PFSK-1 (cell line): ENCODE measurements at regions not wholly inside any gene's neighbourhood (a gene's known extent, or its start where the extent isn't known, plus 50 kb on each side); places are given as distances from the start of the nearest gene placed in this dataset.

Source experiments
- FOXP2 ChIP-seq: optimal IDR thresholded peaks from 2 replicates; pipeline ENCODE3; 2011; ENCODE audit warnings: borderline replicate concordance, control low read depth, inconsistent platforms; ENCODE audit not compliant: insufficient read depth; ENCODE audit errors: extremely low read length, extremely low read depth
- POLR2AphosphoS5 ChIP-seq: IDR thresholded peaks from 2 replicates; pipeline ENCODE4 v1.6.1; 2012; ENCODE audit warnings: low read depth, mild to moderate bottlenecking, control low read depth, low read length, moderate library complexity
- REST ChIP-seq, 2 experiments: IDR thresholded peaks; 2 replicates each; pipeline versions ENCODE4 v1.6.1 to v1.8.0; 2011 to 2012; ENCODE audit warnings: low read depth in 2 of 2, low read length in 2 of 2, control low read depth in 1 of 2, inconsistent platforms in 1 of 2, mild to moderate bottlenecking in 1 of 2, moderate library complexity in 1 of 2; ENCODE audit not compliant: insufficient read depth in 1 of 2
- SIN3A ChIP-seq: IDR thresholded peaks from 2 replicates; pipeline ENCODE4 v1.6.1; 2012; ENCODE audit warnings: mild to moderate bottlenecking, low read length, moderate library complexity, borderline replicate concordance; ENCODE audit not compliant: insufficient read depth
- TAF1 ChIP-seq: IDR thresholded peaks from 2 replicates; pipeline ENCODE4 v1.6.1; 2012; ENCODE audit warnings: low read length, control low read depth, borderline replicate concordance; ENCODE audit not compliant: insufficient read depth

- TF ChIP-seq REST (IDR thresholded peaks at IDR 0.05; ENCODE audit: insufficient read depth in 1 of 2, low read depth in 2 of 2, low read length in 2 of 2) (no peak), POLR2AphosphoS5 (no peak), TAF1 (no peak), SIN3A (no peak), FOXP2 (no peak)
Measured at GRCh38 chr20:63100926-63101699, 94.3 kb upstream of the BHLHE23 start.

- TF ChIP-seq POLR2AphosphoS5 (no peak), REST (IDR thresholded peaks at IDR 0.05; ENCODE audit: insufficient read depth in 1 of 2, low read depth in 2 of 2, low read length in 2 of 2) (no peak), TAF1 (no peak), FOXP2 (no peak), SIN3A (no peak)
Measured at GRCh38 chr20:63100174-63100925, 93.6 kb upstream of the BHLHE23 start.

- TF ChIP-seq SIN3A: no peak
- TF ChIP-seq FOXP2: no peak
- no peak for TF ChIP-seq REST (IDR thresholded peaks at IDR 0.05; ENCODE audit: insufficient read depth in 1 of 2, low read depth in 2 of 2, low read length in 2 of 2)
- no peak for TF ChIP-seq POLR2AphosphoS5
- TF ChIP-seq TAF1: no peak
Measured at GRCh38 chr20:63099456-63100173, 92.9 kb upstream of the BHLHE23 start.

GRCh38 chr20:63098195-63098810, 91.5 kb upstream of the BHLHE23 start:
- TF ChIP-seq FOXP2 (no peak), POLR2AphosphoS5 (no peak), TAF1 (no peak), SIN3A (no peak), REST (IDR thresholded peaks at IDR 0.05; ENCODE audit: insufficient read depth in 1 of 2, low read depth in 2 of 2, low read length in 2 of 2) (no peak)
